ENCODE measurements at regions not wholly inside any gene's neighbourhood (a gene's known extent, or its start where the extent isn't known, plus 50 kb on each side); places are given as distances from the start of the nearest gene placed in this dataset.

GRCh38 chr7:10804770-10805169, 168.9 kb upstream of the PHF14 start:
- no peak for DNase-seq

GRCh38 chr7:10815546-10815945, 158.1 kb upstream of the PHF14 start:
- no peak for DNase-seq

- no peak for DNase-seq
These were observed 152.5 kb upstream of the PHF14 start for GRCh38 chr7:10821156-10821555.

GRCh38 chr7:10824154-10824553, 149.5 kb upstream of the PHF14 start:
- DNase-seq: no peak

GRCh38 chr7:10838228-10838627, 135.4 kb upstream of the PHF14 start:
- no peak for DNase-seq

GRCh38 chr7:10845225-10845624, 128.4 kb upstream of the PHF14 start:
- no peak for DNase-seq

GRCh38 chr7:10855583-10855982, 118.1 kb upstream of the PHF14 start:
- no peak for DNase-seq

GRCh38 chr7:10860516-10860915, 113.2 kb upstream of the PHF14 start:
- no peak for DNase-seq

- DNase-seq: no peak
These were observed 110.2 kb upstream of the PHF14 start for GRCh38 chr7:10863476-10863875.

GRCh38 chr7:10874666-10875065, 99.0 kb upstream of the PHF14 start:
- no peak for DNase-seq

- DNase-seq: no peak
These were observed 98.6 kb upstream of the PHF14 start for GRCh38 chr7:10875080-10875479.

GRCh38 chr7:10888861-10889260, 84.8 kb upstream of the PHF14 start:
- DNase-seq: no peak

- peak; percentile 3 to 6 for DNase-seq
These were observed 84.3 kb upstream of the PHF14 start for GRCh38 chr7:10889266-10889898.

GRCh38 chr7:10908600-10908999, 65.1 kb upstream of the PHF14 start:
- DNase-seq: no peak

GRCh38 chr7:10910447-10910846, 63.2 kb upstream of the PHF14 start:
- no peak for DNase-seq

- DNase-seq: no peak
These were observed 61.6 kb upstream of the PHF14 start for GRCh38 chr7:10912077-10912476.

- no peak for DNase-seq
These were observed 60.2 kb upstream of the PHF14 start for GRCh38 chr7:10913457-10913856.

- DNase-seq: no peak
These were observed 55.5 kb upstream of the PHF14 start for GRCh38 chr7:10918093-10918590.

- no peak for DNase-seq
These were observed 53.7 kb upstream of the PHF14 start for GRCh38 chr7:10919923-10920322.

All from stimulated activated CD4-positive, alpha-beta T cell treated with anti-CD3 and anti-CD28 coated beads, Interleukin-2, amount 100 ng/mL, for 48 hours (primary cell).